Left ventricle myocardium inferior (tissue), 1 donor: ENCODE measurements at regions not wholly inside any gene's neighbourhood (a gene's known extent, or its start where the extent isn't known, plus 50 kb on each side); places are given as distances from the start of the nearest gene placed in this dataset.

Experiments
- DNase-seq: peaks from one replicate; pipeline ENCODE4 v3.0.0-alpha.2; 2020
- H3K27ac ChIP-seq: fragments of 200-600 bp; replicated peaks from 2 replicates; pipeline ENCODE4 v1.8.0; 2021
- H3K27me3 ChIP-seq: fragments of 200-600 bp; 2 replicates; pipeline ENCODE4 v1.8.0; 2021; ENCODE audit warnings: low read depth
- H3K36me3 ChIP-seq: fragments of 200-600 bp; 2 replicates; pipeline ENCODE4 v1.8.0; 2021
- H3K4me1 ChIP-seq: fragments of 200-600 bp; 2 replicates; pipeline ENCODE4 v1.8.0; 2021
- H3K4me3 ChIP-seq: fragments of 200-600 bp; 2 replicates; pipeline ENCODE4 v1.8.0; 2021; ENCODE audit warnings: mild to moderate bottlenecking, moderate library complexity
- H3K9me3 ChIP-seq: fragments of 200-600 bp; replicated peaks from 2 replicates; pipeline ENCODE4 v1.8.0; 2021
- intact Hi-C: fragments of 100-400 bp; cut with micrococcal nuclease; formaldehyde crosslinking; loops from one replicate; pipeline ENCODE4 v1.11.0; 2022
- TF ChIP-seq, protein P1 (sequence below): fragments of 200-600 bp; IDR thresholded peaks from 2 replicates; pipeline ENCODE4 v1.8.0; 2021; ENCODE audit warnings: antibody characterized with exemption, mild to moderate bottlenecking, borderline replicate concordance
- donor health status: DM: no; HTN: yes; CAD: no; lungs with severe emphysema.

DNA sequence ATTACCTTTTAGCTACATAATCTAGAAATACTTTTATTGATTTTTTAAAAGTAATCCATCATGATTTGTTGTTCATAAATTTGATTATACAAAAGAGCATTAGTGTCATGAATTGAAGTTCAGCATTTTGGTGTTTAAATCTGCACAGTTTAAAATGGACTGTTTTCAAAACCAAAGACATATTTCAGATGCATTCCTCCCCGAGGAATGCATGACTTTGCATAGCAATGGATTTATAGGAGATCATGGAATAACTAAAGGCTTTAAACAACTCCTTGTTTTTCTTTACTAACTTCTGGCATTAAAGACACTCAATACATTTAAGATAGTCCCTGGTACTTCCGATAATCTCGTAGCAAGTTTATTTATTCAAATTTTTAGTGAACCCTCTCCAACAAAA is 863.1 kb upstream of the TMPRSS15 start:
- intact Hi-C loops = no loop called here

DNA sequence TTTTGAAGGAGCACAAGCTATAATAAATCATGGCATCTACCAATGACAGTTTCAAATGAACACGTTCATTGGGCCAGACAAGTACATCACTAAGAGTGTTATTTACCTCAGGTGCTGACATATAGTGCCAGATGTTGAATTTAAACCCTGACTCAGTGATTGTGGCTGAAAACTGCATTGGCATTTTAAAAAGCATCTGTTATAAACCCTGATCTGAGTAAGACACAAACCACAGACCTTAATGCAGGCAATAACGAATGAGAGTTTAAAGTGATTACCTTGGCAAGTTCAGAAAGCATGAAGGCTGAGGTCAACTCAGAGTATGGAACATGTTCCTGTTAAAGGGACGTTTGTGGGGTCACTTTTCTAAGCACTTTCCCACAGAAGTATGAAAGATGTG is 865.1 kb upstream of the TMPRSS15 start:
- Histone ChIP-seq H3K27ac (no peak overlapping the region), H3K9me3 (peaks cover 2% of the 10 kb centered on the region), H3K27me3 (no peaks in the 10 kb centered on the region), H3K4me3 (no peak overlapping the region), H3K4me1 (no peaks in the 10 kb centered on the region), H3K36me3 (no peaks in the 10 kb centered on the region)
- no peak for DNase-seq
- intact Hi-C loops = no loop called here
- TF ChIP-seq, protein P1, sequence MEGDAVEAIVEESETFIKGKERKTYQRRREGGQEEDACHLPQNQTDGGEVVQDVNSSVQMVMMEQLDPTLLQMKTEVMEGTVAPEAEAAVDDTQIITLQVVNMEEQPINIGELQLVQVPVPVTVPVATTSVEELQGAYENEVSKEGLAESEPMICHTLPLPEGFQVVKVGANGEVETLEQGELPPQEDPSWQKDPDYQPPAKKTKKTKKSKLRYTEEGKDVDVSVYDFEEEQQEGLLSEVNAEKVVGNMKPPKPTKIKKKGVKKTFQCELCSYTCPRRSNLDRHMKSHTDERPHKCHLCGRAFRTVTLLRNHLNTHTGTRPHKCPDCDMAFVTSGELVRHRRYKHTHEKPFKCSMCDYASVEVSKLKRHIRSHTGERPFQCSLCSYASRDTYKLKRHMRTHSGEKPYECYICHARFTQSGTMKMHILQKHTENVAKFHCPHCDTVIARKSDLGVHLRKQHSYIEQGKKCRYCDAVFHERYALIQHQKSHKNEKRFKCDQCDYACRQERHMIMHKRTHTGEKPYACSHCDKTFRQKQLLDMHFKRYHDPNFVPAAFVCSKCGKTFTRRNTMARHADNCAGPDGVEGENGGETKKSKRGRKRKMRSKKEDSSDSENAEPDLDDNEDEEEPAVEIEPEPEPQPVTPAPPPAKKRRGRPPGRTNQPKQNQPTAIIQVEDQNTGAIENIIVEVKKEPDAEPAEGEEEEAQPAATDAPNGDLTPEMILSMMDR = no peak

More for the DNA sequence above, 863.1 kb upstream of the TMPRSS15 start:
- no peaks in the 10 kb centered on the region for H3K4me1 ChIP-seq
- H3K9me3 ChIP-seq = peaks cover 3% of the 10 kb centered on the region
- H3K27ac ChIP-seq = no peak overlapping the region
- TF ChIP-seq, protein P1 = no peak
- no peaks in the 10 kb centered on the region for H3K27me3 ChIP-seq
- no peaks in the 10 kb centered on the region for H3K36me3 ChIP-seq
- no peak overlapping the region for H3K4me3 ChIP-seq
- no peak for DNase-seq

DNA sequence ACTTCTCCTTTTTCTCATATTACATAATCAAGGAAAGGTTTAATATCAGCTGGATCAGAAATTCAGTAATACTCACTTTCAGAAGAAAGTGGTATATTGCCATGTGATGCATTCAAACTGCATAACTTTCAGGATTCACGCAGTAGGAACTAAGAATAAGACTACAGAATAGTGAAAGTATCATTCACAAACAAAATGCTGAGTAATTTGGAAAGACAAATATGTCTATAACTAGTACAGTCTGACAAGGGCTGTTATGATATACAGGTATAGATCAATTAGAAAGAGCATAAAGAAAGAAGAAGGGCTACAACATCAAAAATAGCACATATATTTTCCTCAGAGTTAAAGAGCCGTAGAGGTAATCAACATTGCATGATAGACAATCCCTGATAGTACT is 871.5 kb upstream of the TMPRSS15 start:
- no peaks in the 10 kb centered on the region for H3K9me3 ChIP-seq
- TF ChIP-seq, protein P1 = no peak
- no peak overlapping the region for H3K27ac ChIP-seq
- H3K4me3 ChIP-seq = no peak overlapping the region
- intact Hi-C loops = no loop called here
- H3K36me3 ChIP-seq = no peaks in the 10 kb centered on the region
- no peak for DNase-seq
- no peaks in the 10 kb centered on the region for H3K27me3 ChIP-seq
- no peaks in the 10 kb centered on the region for H3K4me1 ChIP-seq

DNA sequence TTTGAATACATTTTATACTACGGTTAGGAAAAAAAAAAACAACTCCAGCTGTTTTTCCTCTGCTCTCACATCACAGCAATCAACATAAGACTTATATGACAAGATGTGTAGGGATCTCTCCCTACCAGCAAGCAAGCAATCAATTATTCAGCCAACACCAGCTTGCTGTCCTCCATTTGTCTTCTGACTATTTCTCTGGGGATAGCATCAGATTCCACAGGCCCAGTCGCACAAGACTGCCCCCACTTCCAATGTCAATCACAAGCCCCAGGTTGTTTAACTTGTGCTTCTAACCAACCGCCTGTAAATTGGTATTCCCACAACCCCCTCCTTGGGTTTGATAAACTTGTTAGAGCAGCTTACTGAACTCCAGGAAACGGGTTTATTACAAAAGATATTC is 873.1 kb upstream of the TMPRSS15 start:
- Histone ChIP-seq H3K27me3 (no peaks in the 10 kb centered on the region), H3K36me3 (no peaks in the 10 kb centered on the region), H3K9me3 (no peaks in the 10 kb centered on the region), H3K27ac (no peak overlapping the region), H3K4me3 (no peak overlapping the region), H3K4me1 (no peaks in the 10 kb centered on the region)
- intact Hi-C loops = no loop called here
- no peak for DNase-seq
- TF ChIP-seq, protein P1 = no peak

DNA sequence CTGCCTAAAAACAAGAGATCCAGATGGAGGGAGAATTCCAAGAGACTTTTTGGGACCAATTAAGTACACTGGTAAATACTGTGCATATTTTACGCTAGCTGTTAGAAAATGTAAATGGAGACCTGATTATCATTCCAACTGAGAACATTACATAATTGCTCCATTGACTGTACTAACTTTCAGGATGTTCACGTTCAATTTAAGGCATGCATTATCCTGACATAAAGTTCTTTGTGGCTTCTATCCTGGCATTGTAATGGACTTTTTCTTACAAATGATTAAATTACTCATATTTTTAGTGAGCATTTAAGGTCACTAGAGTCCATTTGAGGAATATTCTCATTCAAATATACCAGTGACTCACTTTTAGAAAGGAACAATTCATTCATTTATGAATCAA is 883.3 kb upstream of the TMPRSS15 start:
- intact Hi-C loops = no loop called here
- H3K4me1 ChIP-seq = no peaks in the 10 kb centered on the region

More for the DNA sequence above, 883.3 kb upstream of the TMPRSS15 start:
- no peaks in the 10 kb centered on the region for H3K27me3 ChIP-seq
- no peaks in the 10 kb centered on the region for H3K36me3 ChIP-seq
- H3K4me3 ChIP-seq = no peak overlapping the region
- H3K9me3 ChIP-seq = no peaks in the 10 kb centered on the region
- H3K27ac ChIP-seq = no peak overlapping the region
- no peak for DNase-seq
- TF ChIP-seq, protein P1 = no peak
